Mesendoderm (in vitro differentiated cells): ENCODE measurements at regions not wholly inside any gene's neighbourhood (a gene's known extent, or its start where the extent isn't known, plus 50 kb on each side); places are given as distances from the start of the nearest gene placed in this dataset.
A peak's percentile ranks its signal among the peaks of the same experiment; 100 is the strongest.

ENCODE experiments used
- DNase-seq: peaks from one replicate; pipeline ENCODE4 v3.0.0; 2013
- H2AK5ac ChIP-seq: 2 replicates; pipeline ENCODE4 v1.6.1; 2013; ENCODE audit warnings: low read length, inconsistent platforms
- H2BK120ac ChIP-seq: 2 replicates; pipeline ENCODE4 v1.6.1; 2013; ENCODE audit warnings: low read depth, mild to moderate bottlenecking, low read length, moderate library complexity, mixed read lengths
- H2BK15ac ChIP-seq: replicated peaks from 2 replicates; pipeline ENCODE4 v1.6.1; 2013; ENCODE audit warnings: low read depth, mild to moderate bottlenecking, moderate library complexity
- H2BK5ac ChIP-seq: 2 replicates; pipeline ENCODE4 v1.6.1; 2013; ENCODE audit warnings: low read length, inconsistent platforms
- H3K18ac ChIP-seq: 2 replicates; pipeline ENCODE4 v1.6.1; 2013; ENCODE audit warnings: mild to moderate bottlenecking, low read length, mixed read lengths
- H3K23ac ChIP-seq: one replicate; pipeline ENCODE4 v1.6.1; 2013; ENCODE audit warnings: low read length
- H3K27ac ChIP-seq: 2 replicates; pipeline ENCODE4 v1.5.1; 2013; ENCODE audit warnings: low read depth, mild to moderate bottlenecking, inconsistent platforms, low read length, moderate library complexity
- H3K27me3 ChIP-seq: 2 replicates; pipeline ENCODE4 v1.6.1; 2013; ENCODE audit warnings: low read length, control low read depth, mild to moderate bottlenecking, inconsistent platforms; ENCODE audit not compliant: insufficient read depth, poor library complexity
- H3K36me3 ChIP-seq: 2 replicates; pipeline ENCODE4 v1.6.1; 2013; ENCODE audit warnings: low read length, inconsistent platforms; ENCODE audit not compliant: control insufficient read depth, insufficient read depth
- H3K4ac ChIP-seq: one replicate; pipeline ENCODE4 v1.6.1; 2013; ENCODE audit warnings: low read depth, mild to moderate bottlenecking, low read length, moderate library complexity
- H3K4me1 ChIP-seq: 2 replicates; pipeline ENCODE4 v1.6.1; 2013; ENCODE audit warnings: low read depth, low read length, inconsistent platforms; ENCODE audit not compliant: control insufficient read depth
- H3K4me2 ChIP-seq: 2 replicates; pipeline ENCODE4 v1.6.1; 2013; ENCODE audit warnings: low read length
- H3K4me3 ChIP-seq: 2 replicates; pipeline ENCODE4 v1.5.1; 2013; ENCODE audit warnings: mild to moderate bottlenecking, low read length
- H3K56ac ChIP-seq: one replicate; pipeline ENCODE4 v1.6.1; 2013; ENCODE audit warnings: low read length
- H3K79me1 ChIP-seq: 2 replicates; pipeline ENCODE4 v1.6.1; 2013; ENCODE audit warnings: low read length, inconsistent platforms
- H3K79me2 ChIP-seq: 2 replicates; pipeline ENCODE4 v1.6.1; 2013; ENCODE audit warnings: mild to moderate bottlenecking, low read length; ENCODE audit not compliant: control insufficient read depth, insufficient read depth
- H3K9ac ChIP-seq: 2 replicates; pipeline ENCODE4 v1.6.1; 2013; ENCODE audit warnings: low read length, inconsistent platforms
- H4K5ac ChIP-seq: one replicate; pipeline ENCODE4 v1.6.1; 2013; ENCODE audit warnings: low read length
- H4K8ac ChIP-seq: one replicate; pipeline ENCODE4 v1.6.1; 2013; ENCODE audit warnings: low read depth, mild to moderate bottlenecking, control low read depth, low read length, moderate library complexity
- WGBS: extraction: QIAGEN DNeasy Blood & Tissue Kit; methylation state at CpG from one replicate; pipeline ENCODE4 v1.1.7; 2013; ENCODE audit warnings: low lambda C conversion rate, missing lambda C conversion rate; ENCODE audit not compliant: insufficient coverage; ENCODE audit errors: extremely low coverage; 5-methylcytosine and 5-hydroxymethylcytosine counted together

GRCh38 chr14:98408713-98409112 lies 863.3 kb downstream of the BCL11B start:
- no peak overlapping the region for H2BK5ac ChIP-seq
- WGBS, result no CpG with 5 or more reads among the region's 6 CpGs
- no peak overlapping the region for H4K5ac ChIP-seq
- H2AK5ac ChIP-seq, result no peak overlapping the region
- H4K8ac ChIP-seq, result no peak overlapping the region
- H3K36me3 ChIP-seq, result no peaks in the 10 kb centered on the region
- no peaks in the 10 kb centered on the region for H3K79me1 ChIP-seq
- no peak for DNase-seq
- no peaks in the 10 kb centered on the region for H3K79me2 ChIP-seq
- H3K4me3 ChIP-seq, result no peak overlapping the region
- no peaks in the 10 kb centered on the region for H3K27me3 ChIP-seq
- no peak overlapping the region for H2BK15ac ChIP-seq
- no peak overlapping the region for H3K18ac ChIP-seq
- no peak overlapping the region for H2BK120ac ChIP-seq
- peaks cover 3% of the 10 kb centered on the region for H3K4me1 ChIP-seq
- H3K27ac ChIP-seq, result no peak overlapping the region
- no peak overlapping the region for H3K9ac ChIP-seq
- no peak overlapping the region for H3K4ac ChIP-seq
- no peak overlapping the region for H3K4me2 ChIP-seq
- no peak overlapping the region for H3K56ac ChIP-seq
- H3K23ac ChIP-seq, result no peak overlapping the region

- Histone ChIP-seq H3K79me2 (no peaks in the 10 kb centered on the region), H2BK120ac (no peak overlapping the region), H4K8ac (no peak overlapping the region), H3K4me2 (no peak overlapping the region), H3K4me1 (no peaks in the 10 kb centered on the region), H3K36me3 (no peaks in the 10 kb centered on the region), H3K79me1 (no peaks in the 10 kb centered on the region), H3K27me3 (no peaks in the 10 kb centered on the region), H2AK5ac (no peak overlapping the region), H3K9ac (no peak overlapping the region), H3K27ac (no peak overlapping the region), H3K56ac (no peak overlapping the region), H3K23ac (no peak overlapping the region), H3K4me3 (no peak overlapping the region), H3K18ac (peak overlapping the region; percentile 34), H2BK5ac (no peak overlapping the region), H3K4ac (no peak overlapping the region), H4K5ac (no peak overlapping the region), H2BK15ac (no peak overlapping the region)
- DNase-seq, result no peak
- no CpG with 5 or more reads among the region's 8 CpGs for WGBS
Observed at GRCh38 chr14:98411154-98411553, 860.8 kb downstream of the BCL11B start.

- H3K4me3 ChIP-seq, result no peak overlapping the region
Observed at GRCh38 chr14:98412431-98412830, 859.6 kb downstream of the BCL11B start.

GRCh38 chr14:98415766-98416165 lies 856.2 kb downstream of the BCL11B start:
- no peak overlapping the region for H4K8ac ChIP-seq
- no peaks in the 10 kb centered on the region for H3K27me3 ChIP-seq
- H3K23ac ChIP-seq, result no peak overlapping the region
- no peak overlapping the region for H2BK120ac ChIP-seq
- no CpG with 5 or more reads among the region's 6 CpGs for WGBS
- H3K79me2 ChIP-seq, result no peaks in the 10 kb centered on the region
- no peaks in the 10 kb centered on the region for H3K36me3 ChIP-seq
- no peak for DNase-seq
- no peaks in the 10 kb centered on the region for H3K4me1 ChIP-seq
- no peak overlapping the region for H4K5ac ChIP-seq
- no peak overlapping the region for H3K4me3 ChIP-seq
- no peak overlapping the region for H3K9ac ChIP-seq
- no peak overlapping the region for H3K4me2 ChIP-seq
- no peaks in the 10 kb centered on the region for H3K79me1 ChIP-seq
- H3K27ac ChIP-seq, result no peak overlapping the region
- no peak overlapping the region for H3K56ac ChIP-seq
- H3K18ac ChIP-seq, result no peak overlapping the region
- no peak overlapping the region for H3K4ac ChIP-seq
- H2BK5ac ChIP-seq, result no peak overlapping the region
- H2AK5ac ChIP-seq, result no peak overlapping the region
- no peak overlapping the region for H2BK15ac ChIP-seq

More at GRCh38 chr14:98412431-98412830, 859.6 kb downstream of the BCL11B start:
- H3K4me2 ChIP-seq, result no peak overlapping the region
- no peak overlapping the region for H4K8ac ChIP-seq
- H3K79me2 ChIP-seq, result no peaks in the 10 kb centered on the region
- no peaks in the 10 kb centered on the region for H3K79me1 ChIP-seq
- H2AK5ac ChIP-seq, result no peak overlapping the region
- H3K23ac ChIP-seq, result no peak overlapping the region
- no CpG with 5 or more reads among the region's 2 CpGs for WGBS
- no peak overlapping the region for H4K5ac ChIP-seq
- no peak overlapping the region for H3K27ac ChIP-seq
- no peak overlapping the region for H3K18ac ChIP-seq
- no peak overlapping the region for H2BK15ac ChIP-seq
- H3K4me1 ChIP-seq, result no peaks in the 10 kb centered on the region
- H3K9ac ChIP-seq, result no peak overlapping the region
- no peak overlapping the region for H3K4ac ChIP-seq
- no peak overlapping the region for H3K56ac ChIP-seq
- H3K36me3 ChIP-seq, result no peaks in the 10 kb centered on the region
- no peak for DNase-seq
- H2BK120ac ChIP-seq, result no peak overlapping the region
- H2BK5ac ChIP-seq, result no peak overlapping the region
- H3K27me3 ChIP-seq, result no peaks in the 10 kb centered on the region

GRCh38 chr14:98417001-98417400 lies 855.0 kb downstream of the BCL11B start:
- Histone ChIP-seq H3K36me3 (no peaks in the 10 kb centered on the region), H4K8ac (no peak overlapping the region), H3K4me1 (no peaks in the 10 kb centered on the region), H3K18ac (no peak overlapping the region), H3K23ac (no peak overlapping the region), H4K5ac (no peak overlapping the region), H2AK5ac (no peak overlapping the region), H3K27ac (no peak overlapping the region), H3K56ac (no peak overlapping the region), H3K9ac (no peak overlapping the region), H2BK120ac (no peak overlapping the region), H3K4me3 (no peak overlapping the region), H3K79me2 (no peaks in the 10 kb centered on the region), H3K4ac (no peak overlapping the region), H3K79me1 (no peaks in the 10 kb centered on the region), H2BK15ac (no peak overlapping the region), H3K27me3 (no peaks in the 10 kb centered on the region), H2BK5ac (no peak overlapping the region), H3K4me2 (no peak overlapping the region)
- WGBS, result no CpG with 5 or more reads among the region's 15 CpGs
- DNase-seq, result no peak

GRCh38 chr14:98428483-98428994 lies 843.5 kb downstream of the BCL11B start:
- Histone ChIP-seq H3K4me3 (no peak overlapping the region), H3K27ac (no peak overlapping the region), H3K18ac (no peak overlapping the region), H3K23ac (no peak overlapping the region), H3K4me1 (no peaks in the 10 kb centered on the region), H2BK5ac (no peak overlapping the region), H2BK120ac (no peak overlapping the region), H3K4me2 (no peak overlapping the region), H3K4ac (no peak overlapping the region), H3K36me3 (no peaks in the 10 kb centered on the region), H3K9ac (no peak overlapping the region), H4K5ac (no peak overlapping the region), H3K27me3 (no peaks in the 10 kb centered on the region), H2BK15ac (no peak overlapping the region), H4K8ac (no peak overlapping the region), H3K79me1 (no peaks in the 10 kb centered on the region), H3K56ac (no peak overlapping the region), H3K79me2 (no peaks in the 10 kb centered on the region), H2AK5ac (no peak overlapping the region)
- no peak for DNase-seq
- no CpG with 5 or more reads among the region's 2 CpGs for WGBS
